Peyer's patch (tissue), 4 donors: ENCODE measurements at regions not wholly inside any gene's neighbourhood (a gene's known extent, or its start where the extent isn't known, plus 50 kb on each side); places are given as distances from the start of the nearest gene placed in this dataset.
"Not testable (repeated sequence)": the region's sequence is repeated elsewhere in the genome, so short reads cannot be mapped to it uniquely, and the experiment has no call there.

Experiments used
- DNase-seq, 3 donors: peaks; one replicate each; pipeline ENCODE4 v3.0.0-alpha.2; 2017 to 2019
- H3K27ac ChIP-seq, 4 donors: fragments of 200-600 bp; sonication (generic); one replicate each; pipeline ENCODE4 v1.5.1; 2016 to 2019
- H3K27me3 ChIP-seq, 2 donors: fragments of 200-600 bp; sonication (generic); one replicate each; pipeline ENCODE4 v1.5.1; 2019
- H3K36me3 ChIP-seq, 3 donors: fragments of 200-600 bp; sonication (generic); one replicate each; pipeline ENCODE4 v1.5.1; 2016 to 2019
- H3K4me1 ChIP-seq, 4 donors: fragments of 200-600 bp; sonication (generic); one replicate each; pipeline ENCODE4 v1.5.1; 2016 to 2019
- H3K4me3 ChIP-seq, 4 donors: fragments of 200-600 bp; sonication (generic); 1 replicate in 3 of 4; 2 replicates in 1 of 4; pipeline ENCODE4 v1.5.1; 2016 to 2019; ENCODE audit warnings: mild to moderate bottlenecking in 1 of 4
- H3K9me3 ChIP-seq, 4 donors: fragments of 200-600 bp; sonication (generic); one replicate each; pipeline ENCODE4 v1.5.1; 2016 to 2019; ENCODE audit warnings: mild to moderate bottlenecking in 1 of 4
- POLR2A ChIP-seq, 2 donors: fragments of 450-650 bp; IDR thresholded peaks; one replicate each; pipeline ENCODE4 v1.5.1; 2017; ENCODE audit warnings: antibody characterized with exemption in 2 of 2, mild to moderate bottlenecking in 2 of 2, moderate library complexity in 2 of 2
- TF ChIP-seq, protein P1 (sequence below), 6 experiments: fragments of 450-650 bp in 4 of 6; fragments of 200-600 bp in 2 of 6; sonication (generic) in 1 of 6; IDR thresholded peaks; one replicate each; pipeline ENCODE4 v1.5.1; 2017 to 2019; ENCODE audit warnings: antibody characterized with exemption in 6 of 6, mild to moderate bottlenecking in 3 of 6, moderate library complexity in 1 of 6

DNA sequence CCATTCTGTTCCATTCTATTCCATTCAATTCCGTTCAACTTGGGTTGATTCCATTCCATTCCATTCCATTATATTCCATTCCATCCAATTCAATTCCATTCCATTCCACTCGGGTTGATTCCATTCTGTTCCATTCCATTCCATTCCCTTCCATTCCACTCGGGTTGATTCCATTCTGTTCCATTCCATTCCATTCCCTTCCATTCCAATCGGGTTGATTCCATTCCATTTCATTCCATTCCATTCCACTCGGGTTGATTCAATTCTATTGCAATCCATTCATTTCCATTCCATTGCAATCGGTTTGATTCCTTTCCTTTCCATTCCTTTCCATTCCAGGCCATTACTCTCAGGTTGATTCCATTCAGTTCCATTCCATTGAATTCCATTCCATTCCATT is 1138.4 kb downstream of the RPIA start:
- no peak for DNase-seq
- TF ChIP-seq POLR2A (IDR thresholded peaks at IDR 0.05) = no peak
- TF ChIP-seq, protein P1, sequence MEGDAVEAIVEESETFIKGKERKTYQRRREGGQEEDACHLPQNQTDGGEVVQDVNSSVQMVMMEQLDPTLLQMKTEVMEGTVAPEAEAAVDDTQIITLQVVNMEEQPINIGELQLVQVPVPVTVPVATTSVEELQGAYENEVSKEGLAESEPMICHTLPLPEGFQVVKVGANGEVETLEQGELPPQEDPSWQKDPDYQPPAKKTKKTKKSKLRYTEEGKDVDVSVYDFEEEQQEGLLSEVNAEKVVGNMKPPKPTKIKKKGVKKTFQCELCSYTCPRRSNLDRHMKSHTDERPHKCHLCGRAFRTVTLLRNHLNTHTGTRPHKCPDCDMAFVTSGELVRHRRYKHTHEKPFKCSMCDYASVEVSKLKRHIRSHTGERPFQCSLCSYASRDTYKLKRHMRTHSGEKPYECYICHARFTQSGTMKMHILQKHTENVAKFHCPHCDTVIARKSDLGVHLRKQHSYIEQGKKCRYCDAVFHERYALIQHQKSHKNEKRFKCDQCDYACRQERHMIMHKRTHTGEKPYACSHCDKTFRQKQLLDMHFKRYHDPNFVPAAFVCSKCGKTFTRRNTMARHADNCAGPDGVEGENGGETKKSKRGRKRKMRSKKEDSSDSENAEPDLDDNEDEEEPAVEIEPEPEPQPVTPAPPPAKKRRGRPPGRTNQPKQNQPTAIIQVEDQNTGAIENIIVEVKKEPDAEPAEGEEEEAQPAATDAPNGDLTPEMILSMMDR (IDR thresholded peaks at IDR 0.05) = no peak
- peaks cover 0 to 33% (median 2%) of the 10 kb centered on the region in 4 donors for H3K9me3 ChIP-seq
- H3K27me3 ChIP-seq = no peaks in the 10 kb centered on the region
- no peak overlapping the region for H3K27ac ChIP-seq
- H3K4me1 ChIP-seq = no peaks in the 10 kb centered on the region
- no peak overlapping the region for H3K4me3 ChIP-seq
- no peaks in the 10 kb centered on the region for H3K36me3 ChIP-seq

DNA sequence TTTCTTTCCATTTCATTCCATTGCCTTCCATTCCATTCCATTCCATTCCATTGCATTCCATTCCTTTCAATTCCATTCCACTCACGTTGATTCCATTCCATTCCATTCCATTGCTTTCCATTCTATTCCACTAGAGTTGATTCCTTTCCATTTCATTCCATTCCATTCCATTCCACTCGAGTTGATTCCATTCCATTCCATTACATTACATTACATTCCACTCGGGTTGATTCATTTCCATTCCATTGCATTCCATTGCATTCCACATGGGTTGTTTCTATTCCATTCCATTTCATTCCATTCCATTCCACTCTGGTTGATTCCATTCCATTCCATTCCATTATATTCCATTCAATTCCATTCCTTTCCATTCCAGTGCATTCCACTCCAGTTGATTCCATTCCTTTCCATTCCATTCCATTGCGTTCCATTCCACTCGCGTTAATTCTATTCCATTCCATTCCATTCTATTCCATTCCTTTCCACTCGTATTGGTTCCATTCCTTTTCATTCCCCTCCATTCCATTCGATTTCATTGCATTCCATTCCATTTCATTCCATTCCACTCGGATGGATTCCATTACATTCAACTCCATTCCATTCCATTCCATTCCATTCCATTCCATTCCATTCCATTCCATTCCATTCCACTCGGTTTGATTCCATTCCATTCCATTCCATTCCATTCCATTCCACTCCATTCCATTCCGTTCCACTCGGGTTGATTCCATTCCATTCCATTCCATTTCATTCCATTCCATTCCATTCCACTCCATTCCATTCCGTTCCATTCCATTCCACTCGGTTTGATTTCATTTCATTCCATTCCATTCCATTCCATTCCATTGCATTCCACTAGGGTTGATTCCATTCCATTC is 1139.1 kb downstream of the RPIA start:
- H3K36me3 ChIP-seq, DNase-seq, H3K4me1 ChIP-seq, H3K27ac ChIP-seq, H3K27me3 ChIP-seq, H3K4me3 ChIP-seq: not testable (repeated sequence)
- H3K9me3 ChIP-seq = peaks cover 0 to 40% (median 2%) of the 10 kb centered on the region in 4 donors

DNA sequence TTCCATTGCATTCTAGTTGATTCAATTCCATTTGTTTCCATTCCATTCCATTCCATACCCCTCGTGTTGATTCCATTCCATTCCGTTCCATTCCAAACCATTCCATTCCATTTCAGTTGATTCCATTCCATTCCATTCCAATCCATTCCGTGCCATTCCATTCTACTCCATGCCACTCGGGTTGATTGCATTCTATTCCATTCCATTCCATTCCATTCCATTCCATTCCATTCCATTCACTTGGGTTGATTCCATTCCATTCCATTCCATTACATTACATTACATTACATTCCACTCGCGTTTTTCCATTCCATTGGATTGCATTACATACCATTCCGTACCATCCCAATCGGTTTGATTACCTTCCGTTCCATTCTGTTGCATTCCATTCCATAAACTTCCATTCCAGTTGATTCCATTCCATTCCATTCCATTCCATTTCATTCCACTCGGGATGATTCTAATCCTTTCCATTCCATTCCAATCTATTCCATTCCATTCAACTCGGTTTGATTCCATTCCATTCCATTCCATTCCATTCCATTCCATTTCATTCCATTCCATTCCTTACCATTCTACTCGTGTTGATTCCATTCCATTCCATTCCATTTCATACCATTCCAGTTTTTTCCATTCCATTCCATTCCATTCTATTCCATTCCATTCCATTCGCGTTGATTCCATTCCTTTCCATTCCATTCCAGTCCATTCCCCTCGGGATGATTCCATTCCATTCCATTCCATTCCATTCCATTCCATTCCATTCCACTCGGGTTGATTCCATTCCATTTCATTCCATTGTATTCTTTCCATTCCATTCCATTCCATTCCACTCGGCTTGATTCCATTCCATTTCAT is 1140.4 kb downstream of the RPIA start:
- H3K9me3 ChIP-seq = peaks cover 0 to 49% (median 2%) of the 10 kb centered on the region in 4 donors
- TF ChIP-seq POLR2A (IDR thresholded peaks at IDR 0.05) = no peak
- TF ChIP-seq, protein P1 (IDR thresholded peaks at IDR 0.05) = no peak
- DNase-seq = no peak
- no peaks in the 10 kb centered on the region for H3K27me3 ChIP-seq
- H3K27ac ChIP-seq = no peak overlapping the region
- no peaks in the 10 kb centered on the region for H3K4me1 ChIP-seq
- H3K36me3 ChIP-seq = no peaks in the 10 kb centered on the region
- H3K4me3 ChIP-seq = no peak overlapping the region

DNA sequence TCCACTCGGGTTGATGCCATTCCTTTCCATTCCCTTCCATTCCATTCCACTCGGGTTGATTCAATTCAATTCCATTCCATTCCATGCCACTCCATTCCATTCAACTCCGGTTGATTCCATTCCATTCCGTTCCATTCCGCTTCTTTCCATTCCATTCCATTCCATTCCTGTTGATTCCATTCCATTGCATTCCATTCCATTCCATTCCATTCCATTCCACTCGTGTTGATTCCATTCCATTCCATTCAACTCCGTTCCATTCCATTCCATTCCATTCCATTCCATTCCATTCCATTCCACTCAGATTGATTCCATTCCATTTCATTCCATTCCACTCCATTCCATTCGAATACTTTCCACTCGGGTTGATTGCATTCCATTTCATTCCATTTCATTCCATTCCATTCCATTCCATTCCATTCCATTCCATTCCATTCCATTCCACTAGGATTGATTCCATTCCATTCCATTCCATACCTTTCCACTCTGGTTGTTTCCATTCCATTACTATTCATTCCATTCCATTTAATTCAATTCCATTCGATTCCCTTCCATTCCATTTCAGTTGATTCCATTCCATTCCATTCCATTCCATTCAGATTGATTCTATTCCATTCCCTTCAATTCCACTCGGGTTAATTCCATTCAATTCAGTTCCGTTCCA is 1141.8 kb downstream of the RPIA start:
- Histone ChIP-seq H3K36me3 (no peaks in the 10 kb centered on the region), H3K9me3 (peaks cover 0 to 49% (median 2%) of the 10 kb centered on the region in 4 donors), H3K4me3 (no peak overlapping the region), H3K27ac (no peak overlapping the region), H3K27me3 (no peaks in the 10 kb centered on the region), H3K4me1 (no peaks in the 10 kb centered on the region)
- DNase-seq = no peak
- no peak for TF ChIP-seq POLR2A (IDR thresholded peaks at IDR 0.05)
- TF ChIP-seq, protein P1 (IDR thresholded peaks at IDR 0.05) = no peak

DNA sequence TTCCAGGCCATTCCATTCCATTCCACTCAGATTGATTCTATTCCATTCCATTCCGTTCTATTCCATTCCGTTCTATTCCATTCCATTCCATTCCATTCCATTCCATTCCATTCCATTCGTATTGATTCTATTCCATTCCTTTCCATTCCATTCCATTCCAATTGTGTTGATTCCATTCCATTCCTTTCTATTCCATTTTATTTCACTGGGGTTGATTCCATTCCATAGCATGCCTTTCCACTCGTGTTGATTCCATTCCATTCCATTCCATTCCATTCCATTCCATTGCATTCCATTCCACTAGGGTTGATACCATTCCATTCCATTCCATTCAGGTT is 1142.3 kb downstream of the RPIA start:
- no peak for DNase-seq
- H3K9me3 ChIP-seq = peaks cover 0 to 49% (median 2%) of the 10 kb centered on the region in 4 donors
- no peak overlapping the region for H3K4me3 ChIP-seq
- H3K36me3 ChIP-seq = no peaks in the 10 kb centered on the region
- H3K27ac ChIP-seq = no peak overlapping the region
- no peaks in the 10 kb centered on the region for H3K4me1 ChIP-seq
- TF ChIP-seq, protein P1 (IDR thresholded peaks at IDR 0.05) = no peak
- TF ChIP-seq POLR2A (IDR thresholded peaks at IDR 0.05) = no peak
- H3K27me3 ChIP-seq = no peaks in the 10 kb centered on the region
